ENCODE measurements at regions not wholly inside any gene's neighbourhood (a gene's known extent, or its start where the extent isn't known, plus 50 kb on each side); places are given as distances from the start of the nearest gene placed in this dataset.

DNA sequence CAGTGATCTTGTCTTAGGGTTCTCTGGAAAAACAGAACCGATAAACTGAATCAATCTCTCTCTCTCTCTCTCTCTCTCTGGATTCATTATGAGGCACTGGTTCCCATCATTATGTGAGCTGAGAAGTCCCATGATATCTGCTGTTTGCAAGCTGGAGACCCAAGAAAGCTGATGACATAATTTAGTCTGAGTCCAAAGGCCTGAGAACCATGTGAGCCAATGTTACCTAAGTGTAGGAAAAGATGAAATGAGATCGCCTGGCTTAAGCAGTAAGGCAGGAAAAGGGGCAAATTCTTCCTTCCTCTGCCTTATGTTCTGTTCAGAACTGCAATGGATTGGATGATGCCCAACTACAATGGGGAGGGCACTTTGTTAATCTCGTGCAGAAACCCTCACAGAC is 207.4 kb downstream of the RBM46 start:
- POLR2A ChIA-PET = no interaction called here

DNA sequence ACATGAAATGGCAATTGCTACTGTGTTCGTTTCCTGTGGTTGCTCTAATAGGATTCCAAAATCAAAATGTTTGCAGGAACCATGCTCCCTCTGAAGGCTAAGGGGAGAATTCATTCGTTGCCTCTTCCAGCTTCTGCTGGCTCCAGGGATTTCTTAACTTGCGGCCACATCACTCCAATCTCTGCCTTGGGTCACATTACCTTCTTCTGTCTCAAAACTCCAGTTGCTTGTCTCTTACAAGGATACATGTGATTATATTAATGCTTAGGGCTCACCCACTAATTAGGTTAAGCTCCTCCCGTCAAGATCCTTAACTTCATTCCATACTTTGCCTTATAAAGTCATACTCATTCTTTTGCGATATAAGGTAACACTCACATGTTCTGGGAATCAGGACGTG is 208.4 kb downstream of the RBM46 start:
- no peak for TF ChIP-seq MYC (IDR thresholded peaks at IDR 0.05; ENCODE audit: low read depth, low read length)
- TF ChIP-seq, protein P1, sequence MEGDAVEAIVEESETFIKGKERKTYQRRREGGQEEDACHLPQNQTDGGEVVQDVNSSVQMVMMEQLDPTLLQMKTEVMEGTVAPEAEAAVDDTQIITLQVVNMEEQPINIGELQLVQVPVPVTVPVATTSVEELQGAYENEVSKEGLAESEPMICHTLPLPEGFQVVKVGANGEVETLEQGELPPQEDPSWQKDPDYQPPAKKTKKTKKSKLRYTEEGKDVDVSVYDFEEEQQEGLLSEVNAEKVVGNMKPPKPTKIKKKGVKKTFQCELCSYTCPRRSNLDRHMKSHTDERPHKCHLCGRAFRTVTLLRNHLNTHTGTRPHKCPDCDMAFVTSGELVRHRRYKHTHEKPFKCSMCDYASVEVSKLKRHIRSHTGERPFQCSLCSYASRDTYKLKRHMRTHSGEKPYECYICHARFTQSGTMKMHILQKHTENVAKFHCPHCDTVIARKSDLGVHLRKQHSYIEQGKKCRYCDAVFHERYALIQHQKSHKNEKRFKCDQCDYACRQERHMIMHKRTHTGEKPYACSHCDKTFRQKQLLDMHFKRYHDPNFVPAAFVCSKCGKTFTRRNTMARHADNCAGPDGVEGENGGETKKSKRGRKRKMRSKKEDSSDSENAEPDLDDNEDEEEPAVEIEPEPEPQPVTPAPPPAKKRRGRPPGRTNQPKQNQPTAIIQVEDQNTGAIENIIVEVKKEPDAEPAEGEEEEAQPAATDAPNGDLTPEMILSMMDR (IDR thresholded peaks at IDR 0.05; ENCODE audit: extremely low read depth in 1 of 2, insufficient read depth in 1 of 2, low read depth in 1 of 2, low read length in 2 of 2) = no peak
- no peak for TF ChIP-seq POLR2AphosphoS5 (IDR thresholded peaks at IDR 0.05; ENCODE audit: insufficient read depth, low read depth, low read length)
- no peak for TF ChIP-seq EZH2 (IDR thresholded peaks at IDR 0.05; ENCODE audit: borderline replicate concordance, low read depth, low read length, severe bottlenecking)
- TF ChIP-seq POLR2A (IDR thresholded peaks at IDR 0.05; ENCODE audit: low read depth, low read length) = no peak
- TF ChIP-seq GATA2 (IDR thresholded peaks at IDR 0.05; ENCODE audit: insufficient read depth, insufficient read length, low read depth, low read length) = no peak
- TF ChIP-seq JUN (IDR thresholded peaks at IDR 0.05; ENCODE audit: borderline replicate concordance, insufficient read depth, insufficient read length, low read depth) = no peak
- TF ChIP-seq FOS (IDR thresholded peaks at IDR 0.05; ENCODE audit: borderline replicate concordance, insufficient read depth, low read length) = no peak
- TF ChIP-seq, protein P2, sequence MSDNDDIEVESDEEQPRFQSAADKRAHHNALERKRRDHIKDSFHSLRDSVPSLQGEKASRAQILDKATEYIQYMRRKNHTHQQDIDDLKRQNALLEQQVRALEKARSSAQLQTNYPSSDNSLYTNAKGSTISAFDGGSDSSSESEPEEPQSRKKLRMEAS (IDR thresholded peaks at IDR 0.05; ENCODE audit: insufficient read depth, insufficient read length) = no peak
- FAIRE-seq (no peak), DNase-seq (ENCODE audit: low read depth, low spot score) (no peak)
- Histone ChIP-seq H3K27me3 (ENCODE audit: control insufficient read depth in 2 of 2, insufficient read depth in 2 of 2, low read length in 2 of 2) (peaks cover 0 to 4% of the 10 kb centered on the region in 2 experiments), H3K27ac (ENCODE audit: insufficient read depth, low read depth, low read length) (no peak overlapping the region), H4K20me1 (replicated peaks; ENCODE audit: control insufficient read depth, extremely low read depth, insufficient read depth, low read length) (no peaks in the 10 kb centered on the region), H3K79me2 (ENCODE audit: control insufficient read depth, insufficient read depth, low read length) (no peaks in the 10 kb centered on the region), H3K9ac (replicated peaks; ENCODE audit: extremely low read depth, insufficient read depth, low read length) (no peak overlapping the region), H2AFZ (ENCODE audit: low read depth, low read length) (no peak overlapping the region), H3K9me3 (replicated peaks; ENCODE audit: control insufficient read depth, insufficient read depth, low read length) (no peaks in the 10 kb centered on the region), H3K4me2 (ENCODE audit: insufficient read depth, low read length) (no peak overlapping the region), H3K4me3 (replicated peaks in 1 of 3; ENCODE audit: insufficient read depth in 1 of 3, low read depth in 1 of 3, low read length in 3 of 3) (no peak overlapping the region), H3K36me3 (ENCODE audit: control insufficient read depth in 2 of 2, extremely low read depth in 1 of 2, insufficient read depth in 2 of 2, low read length in 2 of 2) (no peaks in the 10 kb centered on the region), H3K4me1 (ENCODE audit: control insufficient read depth, extremely low read depth, insufficient read depth, low read length) (no peaks in the 10 kb centered on the region), H3K9me1 (replicated peaks; ENCODE audit: control insufficient read depth, extremely low read depth, insufficient read depth, low read length) (no peaks in the 10 kb centered on the region)
- intact Hi-C loops (cut with micrococcal nuclease) = no loop called here
- CTCF ChIA-PET = interaction anchor here (1.1 to 1.4 kb wide), 2 partner anchors 364 to 365 kb away, joined by 4 to 8 read pairs; no protein-coding TSS in a partner anchor
- BruUV-seq (replicated peaks) = no TSS peak
- dilution Hi-C loops (cut with MboI; ENCODE audit: extremely low pct_ligation_motif_present, low sequenced_read_pairs) = no loop called here
- POLR2A ChIA-PET = no interaction called here

More for the DNA sequence above, 207.4 kb downstream of the RBM46 start:
- dilution Hi-C loops (cut with MboI; ENCODE audit: extremely low pct_ligation_motif_present, low sequenced_read_pairs) (no loop called here), intact Hi-C loops (cut with micrococcal nuclease) (no loop called here)
- Histone ChIP-seq H2AFZ (ENCODE audit: low read depth, low read length) (no peak overlapping the region), H3K9me1 (replicated peaks; ENCODE audit: control insufficient read depth, extremely low read depth, insufficient read depth, low read length) (no peaks in the 10 kb centered on the region), H3K36me3 (ENCODE audit: control insufficient read depth in 2 of 2, extremely low read depth in 1 of 2, insufficient read depth in 2 of 2, low read length in 2 of 2) (no peaks in the 10 kb centered on the region), H3K9ac (replicated peaks; ENCODE audit: extremely low read depth, insufficient read depth, low read length) (no peak overlapping the region), H3K79me2 (ENCODE audit: control insufficient read depth, insufficient read depth, low read length) (no peaks in the 10 kb centered on the region), H3K4me1 (ENCODE audit: control insufficient read depth, extremely low read depth, insufficient read depth, low read length) (no peaks in the 10 kb centered on the region), H3K4me3 (replicated peaks in 1 of 3; ENCODE audit: insufficient read depth in 1 of 3, low read depth in 1 of 3, low read length in 3 of 3) (no peak overlapping the region), H3K4me2 (ENCODE audit: insufficient read depth, low read length) (no peak overlapping the region), H4K20me1 (replicated peaks; ENCODE audit: control insufficient read depth, extremely low read depth, insufficient read depth, low read length) (no peaks in the 10 kb centered on the region), H3K9me3 (replicated peaks; ENCODE audit: control insufficient read depth, insufficient read depth, low read length) (no peaks in the 10 kb centered on the region), H3K27ac (ENCODE audit: insufficient read depth, low read depth, low read length) (no peak overlapping the region), H3K27me3 (ENCODE audit: control insufficient read depth in 2 of 2, insufficient read depth in 2 of 2, low read length in 2 of 2) (peaks cover 0 to 4% of the 10 kb centered on the region in 2 experiments)
- BruUV-seq (replicated peaks) = no TSS peak
- TF ChIP-seq FOS (IDR thresholded peaks at IDR 0.05; ENCODE audit: borderline replicate concordance, insufficient read depth, low read length) (no peak), JUN (IDR thresholded peaks at IDR 0.05; ENCODE audit: borderline replicate concordance, insufficient read depth, insufficient read length, low read depth) (no peak)
- TF ChIP-seq, protein P1 (IDR thresholded peaks at IDR 0.05; ENCODE audit: extremely low read depth in 1 of 2, insufficient read depth in 1 of 2, low read depth in 1 of 2, low read length in 2 of 2) = no peak
- CTCF ChIA-PET = interaction anchor here (1.1 to 1.4 kb wide), 2 partner anchors 365 to 366 kb away, joined by 4 to 8 read pairs; no protein-coding TSS in a partner anchor
- FAIRE-seq = no peak
- DNase-seq (ENCODE audit: low read depth, low spot score) = no peak
